A673 (cell line): ENCODE measurements at regions not wholly inside any gene's neighbourhood (a gene's known extent, or its start where the extent isn't known, plus 50 kb on each side); places are given as distances from the start of the nearest gene placed in this dataset.

Experiments used
- EZH2 ChIP-seq: fragments of 200-600 bp; sonication (generic); IDR thresholded peaks from 2 replicates; pipeline ENCODE4 v1.6.1; 2017; ENCODE audit warnings: borderline replicate concordance, low read depth, mild to moderate bottlenecking, mixed read lengths, antibody characterized with exemption, low read length; ENCODE audit not compliant: poor library complexity, severe bottlenecking
- TF ChIP-seq, protein P1 (sequence below): fragments of 300-800, 200-600 bp; sonication (generic); conservative IDR thresholded peaks from 2 replicates; pipeline ENCODE4 v1.5.1; 2017; ENCODE audit warnings: low read depth, mild to moderate bottlenecking, antibody characterized with exemption, low read length, moderate library complexity, mixed read lengths

DNA sequence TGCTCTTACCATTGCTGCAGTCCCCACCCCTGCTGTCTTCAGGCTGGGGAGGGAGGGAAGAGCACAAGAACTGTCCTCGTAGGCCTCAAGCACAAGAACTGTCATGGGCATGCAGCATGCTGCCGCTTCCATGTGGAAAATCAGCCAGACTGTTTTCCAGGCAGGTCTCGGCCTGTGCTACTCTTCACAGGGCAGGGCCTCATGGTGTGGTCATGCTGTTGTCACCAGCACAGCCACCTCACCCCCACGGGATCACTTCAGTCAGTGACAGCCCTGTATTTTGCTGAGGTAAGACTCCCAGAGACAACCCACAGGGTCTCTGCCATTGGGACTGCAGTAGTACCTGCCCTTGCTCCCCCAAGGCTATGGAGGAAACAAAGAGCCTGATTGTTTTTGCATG lies 205.3 kb downstream of the NAP1L3 start:
- TF ChIP-seq, protein P1, sequence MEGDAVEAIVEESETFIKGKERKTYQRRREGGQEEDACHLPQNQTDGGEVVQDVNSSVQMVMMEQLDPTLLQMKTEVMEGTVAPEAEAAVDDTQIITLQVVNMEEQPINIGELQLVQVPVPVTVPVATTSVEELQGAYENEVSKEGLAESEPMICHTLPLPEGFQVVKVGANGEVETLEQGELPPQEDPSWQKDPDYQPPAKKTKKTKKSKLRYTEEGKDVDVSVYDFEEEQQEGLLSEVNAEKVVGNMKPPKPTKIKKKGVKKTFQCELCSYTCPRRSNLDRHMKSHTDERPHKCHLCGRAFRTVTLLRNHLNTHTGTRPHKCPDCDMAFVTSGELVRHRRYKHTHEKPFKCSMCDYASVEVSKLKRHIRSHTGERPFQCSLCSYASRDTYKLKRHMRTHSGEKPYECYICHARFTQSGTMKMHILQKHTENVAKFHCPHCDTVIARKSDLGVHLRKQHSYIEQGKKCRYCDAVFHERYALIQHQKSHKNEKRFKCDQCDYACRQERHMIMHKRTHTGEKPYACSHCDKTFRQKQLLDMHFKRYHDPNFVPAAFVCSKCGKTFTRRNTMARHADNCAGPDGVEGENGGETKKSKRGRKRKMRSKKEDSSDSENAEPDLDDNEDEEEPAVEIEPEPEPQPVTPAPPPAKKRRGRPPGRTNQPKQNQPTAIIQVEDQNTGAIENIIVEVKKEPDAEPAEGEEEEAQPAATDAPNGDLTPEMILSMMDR = no peak
- TF ChIP-seq EZH2 = no peak
